Pancreas (tissue), 10 donors: ENCODE measurements at regions not wholly inside any gene's neighbourhood (a gene's known extent, or its start where the extent isn't known, plus 50 kb on each side); places are given as distances from the start of the nearest gene placed in this dataset.

Experiments used
- ATAC-seq, 4 donors: fragments of 200-7000 bp; cut with Tn5 transposase; one replicate each; pipeline versions ENCODE4 v1.8.0 to v1.9.1; 2020; ENCODE audit warnings: mild to moderate bottlenecking in 4 of 4, moderate library complexity in 4 of 4
- DNase-seq, 6 donors: peaks; one replicate each; pipeline ENCODE4 v3.0.0-alpha.2; 2020
- FAIRE-seq: peaks from 2 replicates; lab custom pipeline; 2012; peaks lifted over from hg19 to GRCh38; lab: Jason Lieb, UNC
- H3K27ac ChIP-seq, 4 donors: fragments of 200-600 bp; sonication (generic); 1 replicate in 3 of 4; 2 replicates in 1 of 4; pipeline versions ENCODE4 v1.5.0 to v1.8.0; 2020
- H3K27me3 ChIP-seq, 4 donors: fragments of 200-600 bp; one replicate each; pipeline ENCODE4 v1.8.0; 2021
- H3K36me3 ChIP-seq, 3 donors: fragments of 200-600 bp; sonication (generic) in 1 of 3; one replicate each; pipeline versions ENCODE4 v1.5.0 to v1.8.0; 2020 to 2021
- H3K4me1 ChIP-seq, 3 donors: fragments of 200-600 bp; one replicate each; pipeline ENCODE4 v1.8.0; 2021
- H3K4me3 ChIP-seq, 4 donors: fragments of 200-600 bp; sonication (generic) in 2 of 4; one replicate each; pipeline versions ENCODE4 v1.5.0 to v1.8.0; 2020 to 2021
- H3K9me3 ChIP-seq, 4 donors: fragments of 200-600 bp; one replicate each; pipeline ENCODE4 v1.8.0; 2021
- CTCF ChIP-seq, 4 donors: fragments of 200-600 bp; sonication (generic) in 3 of 4; IDR thresholded peaks; one replicate each; pipeline versions ENCODE4 v1.5.0 to v1.8.0; 2021; ENCODE audit warnings: antibody characterized with exemption in 4 of 4
- WGBS, 2 donors: extraction: QIAGEN DNeasy Blood & Tissue Kit; methylation state at CpG; one replicate each; pipeline ENCODE4 v1.1.7; 2013; 5-methylcytosine and 5-hydroxymethylcytosine counted together
- intact Hi-C, 3 donors: fragments of 100-400 bp; cut with DNase I; formaldehyde crosslinking; loops; one replicate each; pipeline versions ENCODE4 v1.11.1 to v1.14.2; 2022
- donor health status: healthy with polysubstance abuse.
- donor health status: DM: no; HTN: no; CAD: no; lungs with moderate emphysema.
- donor health status: DM: no; HTN: no; CAD: no.
- donor health status: control.
- donor health status: control.
- donor health status: Bipolar disorder and iron deficiency.
- donor health status: DM: yes; HTN: yes; CAD: no.
- donor health status: DM: no; HTN: no; CAD: no.
- donor health status: DM: no; HTN: no; CAD: no.
- donor health status: DM: yes; HTN: yes; CAD: no.

GRCh38 chr7:94253686-94254085, 141.0 kb upstream of the COL1A2 start:
- TF ChIP-seq CTCF (IDR thresholded peaks at IDR 0.05) = no peak
- ATAC-seq (no peak), FAIRE-seq (no peak), DNase-seq (no peak)
- intact Hi-C loops = no loop called here
- WGBS, 2 donors = 58 to 67% methylated on average over 1 of the region's 1 CpG
- H3K36me3 ChIP-seq = no peaks in the 10 kb centered on the region
- no peak overlapping the region for H3K27ac ChIP-seq
- H3K4me3 ChIP-seq = no peak overlapping the region
- H3K4me1 ChIP-seq = no peaks in the 10 kb centered on the region
- H3K9me3 ChIP-seq = no peaks in the 10 kb centered on the region
- H3K27me3 ChIP-seq = no peaks in the 10 kb centered on the region

GRCh38 chr7:94258418-94259300, 136.0 kb upstream of the COL1A2 start:
- no peak for ATAC-seq
- DNase-seq = no peak
- no peak for FAIRE-seq
- Histone ChIP-seq H3K4me1 (no peaks in the 10 kb centered on the region), H3K4me3 (no peak overlapping the region), H3K9me3 (no peaks in the 10 kb centered on the region), H3K27ac (no peak overlapping the region), H3K27me3 (no peaks in the 10 kb centered on the region), H3K36me3 (no peaks in the 10 kb centered on the region)
- WGBS, 2 donors = 82 to 83% methylated on average over 11 of the region's 11 CpGs
- intact Hi-C loops = no loop called here
- no peak for TF ChIP-seq CTCF (IDR thresholded peaks at IDR 0.05)

GRCh38 chr7:94261067-94261466, 133.6 kb upstream of the COL1A2 start:
- Histone ChIP-seq H3K36me3 (no peaks in the 10 kb centered on the region), H3K27ac (no peak overlapping the region), H3K4me3 (no peak overlapping the region), H3K27me3 (no peaks in the 10 kb centered on the region), H3K4me1 (no peaks in the 10 kb centered on the region), H3K9me3 (no peaks in the 10 kb centered on the region)
- DNase-seq = no peak
- FAIRE-seq = no peak
- 91 to 92% methylated on average over 6 of the region's 6 CpGs for WGBS, 2 donors
- TF ChIP-seq CTCF (IDR thresholded peaks at IDR 0.05) = no peak
- intact Hi-C loops = no loop called here
- no peak for ATAC-seq

- no peak overlapping the region for H3K4me3 ChIP-seq
- no peak for FAIRE-seq
- intact Hi-C loops = no loop called here
- no peaks in the 10 kb centered on the region for H3K4me1 ChIP-seq
- ATAC-seq = peak in 1 of 4 donors; percentile 35
- no peaks in the 10 kb centered on the region for H3K27me3 ChIP-seq
- no peak for DNase-seq
- H3K9me3 ChIP-seq = no peaks in the 10 kb centered on the region
- no peak overlapping the region for H3K27ac ChIP-seq
- TF ChIP-seq CTCF (IDR thresholded peaks at IDR 0.05) = no peak
- no peaks in the 10 kb centered on the region for H3K36me3 ChIP-seq
Observed at GRCh38 chr7:94264756-94265155, 129.9 kb upstream of the COL1A2 start.

- Histone ChIP-seq H3K36me3 (no peaks in the 10 kb centered on the region), H3K4me1 (no peaks in the 10 kb centered on the region), H3K4me3 (no peak overlapping the region), H3K27ac (no peak overlapping the region), H3K9me3 (no peaks in the 10 kb centered on the region), H3K27me3 (no peaks in the 10 kb centered on the region)
- DNase-seq (no peak), FAIRE-seq (no peak), ATAC-seq (no peak)
- intact Hi-C loops = no loop called here
- WGBS, 2 donors = 92 to 97% methylated on average over 2 of the region's 2 CpGs
- no peak for TF ChIP-seq CTCF (IDR thresholded peaks at IDR 0.05)
Observed at GRCh38 chr7:94265456-94265855, 129.2 kb upstream of the COL1A2 start.
